ENCODE measurements at regions not wholly inside any gene's neighbourhood (a gene's known extent, or its start where the extent isn't known, plus 50 kb on each side); places are given as distances from the start of the nearest gene placed in this dataset.

GRCh38 chr10:9023206-9023605 lies 968.7 kb downstream of the GATA3 start:
- TF ChIP-seq, protein P1, sequence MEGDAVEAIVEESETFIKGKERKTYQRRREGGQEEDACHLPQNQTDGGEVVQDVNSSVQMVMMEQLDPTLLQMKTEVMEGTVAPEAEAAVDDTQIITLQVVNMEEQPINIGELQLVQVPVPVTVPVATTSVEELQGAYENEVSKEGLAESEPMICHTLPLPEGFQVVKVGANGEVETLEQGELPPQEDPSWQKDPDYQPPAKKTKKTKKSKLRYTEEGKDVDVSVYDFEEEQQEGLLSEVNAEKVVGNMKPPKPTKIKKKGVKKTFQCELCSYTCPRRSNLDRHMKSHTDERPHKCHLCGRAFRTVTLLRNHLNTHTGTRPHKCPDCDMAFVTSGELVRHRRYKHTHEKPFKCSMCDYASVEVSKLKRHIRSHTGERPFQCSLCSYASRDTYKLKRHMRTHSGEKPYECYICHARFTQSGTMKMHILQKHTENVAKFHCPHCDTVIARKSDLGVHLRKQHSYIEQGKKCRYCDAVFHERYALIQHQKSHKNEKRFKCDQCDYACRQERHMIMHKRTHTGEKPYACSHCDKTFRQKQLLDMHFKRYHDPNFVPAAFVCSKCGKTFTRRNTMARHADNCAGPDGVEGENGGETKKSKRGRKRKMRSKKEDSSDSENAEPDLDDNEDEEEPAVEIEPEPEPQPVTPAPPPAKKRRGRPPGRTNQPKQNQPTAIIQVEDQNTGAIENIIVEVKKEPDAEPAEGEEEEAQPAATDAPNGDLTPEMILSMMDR (IDR thresholded peaks at IDR 0.05): no peak
- TF ChIP-seq POLR2A (IDR thresholded peaks at IDR 0.05): no peak
